GM19397 (cell line): ENCODE measurements at regions not wholly inside any gene's neighbourhood (a gene's known extent, or its start where the extent isn't known, plus 50 kb on each side); places are given as distances from the start of the nearest gene placed in this dataset.
A peak's percentile ranks its signal among the peaks of the same experiment; 100 is the strongest.
"Not testable (repeated sequence)": the region's sequence is repeated elsewhere in the genome, so short reads cannot be mapped to it uniquely, and the experiment has no call there.

Experiments used
- ATAC-seq: cut with Tn5 transposase; IDR thresholded peaks from one replicate; pipeline ENCODE4 v1.9.1; 2021; ENCODE audit warnings: mild to moderate bottlenecking, moderate library complexity; ENCODE audit not compliant: unreplicated experiment

DNA sequence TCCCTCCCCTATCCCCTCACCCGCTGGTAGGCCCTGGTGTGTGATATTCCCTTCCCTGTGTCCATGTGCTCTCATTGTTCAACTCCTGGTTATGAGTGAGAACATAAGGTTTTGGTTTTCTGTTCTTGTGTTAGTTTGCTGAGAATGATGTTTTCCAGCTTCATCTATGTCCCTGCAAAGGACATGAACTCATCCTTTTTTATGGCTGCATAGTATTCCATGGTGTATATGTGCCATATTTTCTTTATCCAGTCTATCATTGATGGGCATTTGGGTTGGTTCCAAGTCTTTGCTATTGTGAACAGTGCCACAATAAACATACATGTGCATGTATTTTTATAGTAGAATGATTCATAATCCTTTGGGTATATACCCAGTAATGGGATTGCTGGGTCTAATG is 217.8 kb downstream of the TLE3 start:
- ATAC-seq, result not testable (repeated sequence)

GRCh38 chr15:69880571-69881301 is 217.0 kb downstream of the TLE3 start:
- ATAC-seq, result no peak

- peak; percentile 52 for ATAC-seq
These were observed 216.4 kb downstream of the TLE3 start for GRCh38 chr15:69881302-69881670.

DNA sequence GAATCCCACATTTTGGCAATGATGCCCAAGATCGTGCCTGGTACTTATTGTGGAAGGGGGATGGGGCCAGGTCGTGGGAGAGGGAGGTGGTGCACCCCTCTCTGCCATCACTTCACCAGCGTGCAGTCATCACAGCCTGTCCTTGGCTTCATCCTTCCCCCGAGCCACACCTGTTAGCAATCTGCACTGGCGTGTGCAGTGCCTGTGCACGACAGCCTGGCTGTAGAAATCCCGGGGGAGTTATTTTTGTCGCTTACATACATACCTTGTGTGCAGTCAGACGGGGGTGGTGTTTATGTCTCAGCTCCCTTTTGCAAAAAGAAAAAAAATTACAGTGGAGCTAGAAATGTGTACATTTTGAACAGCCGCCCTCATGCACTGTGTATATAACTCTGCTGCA is 216.0 kb downstream of the TLE3 start:
- peak; percentile 78 for ATAC-seq

GRCh38 chr15:69883306-69883705 is 214.4 kb downstream of the TLE3 start:
- no peak for ATAC-seq

DNA sequence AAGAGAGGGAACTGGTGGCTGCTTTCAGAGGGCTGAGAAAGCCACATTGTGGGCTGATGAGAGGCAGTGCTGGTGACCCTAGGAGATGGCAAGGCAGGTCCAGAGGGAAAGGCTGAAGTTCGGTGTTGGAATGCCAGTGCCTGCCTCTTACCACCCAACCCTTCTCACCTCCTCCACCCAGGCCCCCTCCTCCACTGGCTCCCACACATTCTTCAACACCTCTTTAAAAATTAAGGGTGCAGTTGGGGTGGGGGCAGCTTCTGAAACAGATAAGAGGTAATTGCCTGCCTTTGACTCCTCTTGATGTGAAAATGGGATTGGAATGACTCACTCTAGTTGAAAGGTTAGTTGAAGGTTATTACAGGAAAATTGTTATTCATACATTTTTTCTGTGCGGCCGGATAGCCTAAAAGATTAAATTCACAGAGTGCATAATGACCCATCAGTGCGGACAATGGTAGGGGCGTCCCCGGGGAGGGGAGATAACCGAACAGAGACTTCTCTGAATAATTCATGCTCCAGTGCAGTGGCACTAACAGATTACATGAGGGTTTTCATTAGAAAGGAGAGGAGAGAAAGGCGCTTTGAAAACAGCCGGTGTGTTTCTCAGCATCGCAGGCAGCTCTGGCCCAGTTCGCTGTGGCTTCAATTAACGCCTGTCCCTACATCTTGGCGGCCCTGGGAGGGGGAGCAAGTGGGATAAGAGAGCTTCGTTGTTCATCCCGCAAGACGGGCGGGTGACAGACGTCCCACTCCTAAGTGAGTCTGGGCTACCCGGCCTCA is 212.4 kb downstream of the TLE3 start:
- no peak for ATAC-seq

GRCh38 chr15:69887009-69887408 is 210.7 kb downstream of the TLE3 start:
- ATAC-seq, result no peak

DNA sequence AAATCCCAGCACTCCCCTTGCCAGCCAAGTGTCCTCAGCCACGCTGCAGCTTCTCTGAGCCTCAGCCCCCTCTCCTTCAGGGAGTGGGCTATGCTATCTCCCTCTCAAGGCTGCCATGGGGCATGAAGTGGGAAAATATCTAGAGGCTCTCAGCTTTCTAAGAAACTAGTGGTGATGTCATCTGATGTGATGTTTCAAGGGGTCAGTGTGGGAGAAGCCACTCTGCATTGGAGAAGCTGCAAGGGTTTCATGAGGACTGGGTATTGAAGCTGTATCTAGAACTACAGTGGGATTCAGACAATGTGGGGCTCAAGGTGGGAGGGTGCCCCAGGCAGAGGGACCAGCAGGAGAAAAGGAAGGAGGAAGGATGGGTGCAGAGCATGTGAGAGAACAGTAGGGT is 210.2 kb downstream of the TLE3 start:
- no peak for ATAC-seq

DNA sequence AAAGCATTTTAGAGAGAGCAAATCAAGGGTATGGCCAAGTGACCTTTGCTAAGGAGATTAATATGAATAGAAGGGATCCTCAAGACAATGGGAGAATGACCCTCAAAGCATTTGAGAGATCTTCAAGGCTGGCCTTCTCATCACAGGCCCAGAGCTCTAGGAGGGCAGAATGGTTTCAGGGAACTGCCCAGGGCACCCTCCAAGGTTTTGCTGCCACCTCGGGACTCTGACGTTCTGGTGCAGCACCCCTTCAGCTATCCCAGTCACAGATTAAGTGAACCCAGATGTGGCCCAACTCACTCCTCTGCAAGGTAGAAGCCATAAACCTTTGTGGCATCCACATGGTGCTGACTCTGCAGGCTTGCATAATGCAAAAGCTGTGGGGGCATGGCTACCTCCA is 209.3 kb downstream of the TLE3 start:
- no peak for ATAC-seq

GRCh38 chr15:69891070-69891536 is 206.6 kb downstream of the TLE3 start:
- ATAC-seq, result no peak

- ATAC-seq, result no peak
These were observed 206.1 kb downstream of the TLE3 start for GRCh38 chr15:69891606-69892005.

DNA sequence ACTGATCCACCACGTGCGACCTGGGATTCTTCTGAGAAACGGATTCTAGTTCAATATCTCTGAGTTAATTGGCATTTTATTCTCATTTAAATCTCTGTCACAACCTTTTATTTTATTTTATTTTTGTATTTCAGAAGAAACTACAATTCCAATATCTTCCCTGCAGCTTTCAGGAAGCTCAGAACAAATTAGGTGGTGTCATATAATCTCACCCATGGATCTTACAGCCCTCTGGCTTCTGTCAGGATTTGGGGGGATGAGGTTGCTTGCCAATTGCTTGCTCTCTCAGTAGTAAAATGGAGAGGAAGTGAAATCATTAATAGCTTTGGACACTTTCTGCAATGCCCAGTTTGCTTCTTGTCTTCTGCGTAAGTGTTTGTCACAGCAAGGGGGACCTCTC is 205.4 kb downstream of the TLE3 start:
- ATAC-seq, result no peak

DNA sequence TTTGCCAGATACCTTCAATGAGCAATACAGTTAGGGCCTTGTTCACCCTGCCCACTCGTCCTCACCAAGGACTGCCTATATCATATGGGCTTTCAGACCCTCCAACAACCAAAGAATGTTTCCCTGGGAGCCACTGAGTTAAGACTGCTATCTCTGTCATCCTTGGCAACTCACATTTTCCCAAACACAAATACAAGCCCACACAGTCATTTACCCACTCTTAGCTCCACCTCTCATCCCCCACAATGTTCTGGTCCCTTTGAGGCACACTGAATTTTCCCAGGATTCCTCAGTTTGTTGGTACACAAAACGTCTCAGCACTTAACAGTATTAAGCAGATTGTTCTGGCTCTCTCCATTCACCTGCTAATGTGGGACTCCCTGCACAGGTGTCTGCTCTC is 204.6 kb downstream of the TLE3 start:
- no peak for ATAC-seq

- no peak for ATAC-seq
These were observed 203.9 kb downstream of the TLE3 start for GRCh38 chr15:69893863-69894262.

- ATAC-seq, result no peak
These were observed 202.5 kb downstream of the TLE3 start for GRCh38 chr15:69895202-69895601.

DNA sequence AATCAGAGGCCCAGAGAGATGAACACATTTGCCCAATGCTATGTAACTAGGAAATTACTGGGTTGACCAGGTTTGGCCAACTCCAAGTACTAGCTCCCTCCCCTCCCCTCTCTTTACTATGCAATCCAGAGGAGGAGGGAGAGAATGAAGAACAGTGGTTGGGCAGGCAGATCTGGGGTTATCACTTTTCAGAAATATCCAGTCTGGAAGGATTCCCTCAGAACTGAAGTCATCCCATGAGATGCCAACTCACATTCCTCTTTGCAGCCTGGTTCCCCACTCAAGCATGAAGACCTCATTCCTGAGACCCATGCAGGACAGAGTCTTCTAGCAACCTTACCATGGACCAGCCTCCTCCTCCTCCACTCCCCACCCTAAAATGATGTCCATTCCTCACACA is 201.1 kb downstream of the TLE3 start:
- no peak for ATAC-seq

GRCh38 chr15:69897061-69897460 is 200.7 kb downstream of the TLE3 start:
- no peak for ATAC-seq

DNA sequence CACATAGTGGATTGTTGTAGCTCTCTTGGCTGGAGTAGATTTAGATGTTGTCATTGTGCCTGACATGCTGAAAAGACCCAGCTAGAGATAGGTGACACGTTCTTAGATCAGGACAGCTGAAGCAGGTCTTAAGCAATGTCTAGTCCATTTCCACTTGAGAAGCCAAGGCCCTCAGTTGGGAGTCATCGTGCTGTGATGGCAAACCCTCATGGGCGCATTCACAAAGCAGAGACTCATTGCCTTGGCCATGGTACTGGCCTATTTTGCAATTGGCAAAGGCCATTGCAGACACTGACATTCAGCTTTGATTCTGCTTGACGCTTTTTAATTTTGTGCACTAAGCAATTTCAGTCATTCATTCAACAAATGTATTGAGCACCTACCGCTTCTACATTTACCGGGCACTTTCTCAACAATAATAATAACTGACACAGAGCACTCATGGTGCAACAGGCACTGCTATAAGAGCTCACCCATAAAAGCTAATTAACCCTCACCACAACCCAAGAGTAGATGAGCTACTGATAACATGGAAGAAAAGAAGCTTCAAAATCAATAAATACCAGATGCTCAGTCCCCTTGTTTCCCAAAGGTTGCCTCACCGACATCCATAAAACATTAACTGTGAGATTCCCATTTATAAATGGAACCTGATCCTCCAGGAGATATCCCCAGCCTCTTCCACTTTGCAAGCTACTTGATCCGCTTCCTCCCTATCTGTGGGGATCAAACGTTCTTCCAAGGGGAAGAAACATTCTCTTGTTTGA is 200.1 kb downstream of the TLE3 start:
- no peak for ATAC-seq

- no peak for ATAC-seq
These were observed 199.5 kb downstream of the TLE3 start for GRCh38 chr15:69898243-69898642.

GRCh38 chr15:69902414-69903062 is 195.2 kb downstream of the TLE3 start:
- no peak for ATAC-seq
